Frontal cortex (tissue), 3 donors: ENCODE measurements at regions not wholly inside any gene's neighbourhood (a gene's known extent, or its start where the extent isn't known, plus 50 kb on each side); places are given as distances from the start of the nearest gene placed in this dataset.
"Not testable (repeated sequence)": the region's sequence is repeated elsewhere in the genome, so short reads cannot be mapped to it uniquely, and the experiment has no call there.

Experiments
- DNase-seq, 2 donors: peaks; one replicate each; pipeline ENCODE4 v3.0.0; 2012; ENCODE audit warnings: low spot score in 2 of 2
- FAIRE-seq: peaks from 2 replicates; lab custom pipeline; 2012; peaks lifted over from hg19 to GRCh38; lab: Jason Lieb, UNC
- donor health status: control.
- donor health status: control.
- donor health status: control.

DNA sequence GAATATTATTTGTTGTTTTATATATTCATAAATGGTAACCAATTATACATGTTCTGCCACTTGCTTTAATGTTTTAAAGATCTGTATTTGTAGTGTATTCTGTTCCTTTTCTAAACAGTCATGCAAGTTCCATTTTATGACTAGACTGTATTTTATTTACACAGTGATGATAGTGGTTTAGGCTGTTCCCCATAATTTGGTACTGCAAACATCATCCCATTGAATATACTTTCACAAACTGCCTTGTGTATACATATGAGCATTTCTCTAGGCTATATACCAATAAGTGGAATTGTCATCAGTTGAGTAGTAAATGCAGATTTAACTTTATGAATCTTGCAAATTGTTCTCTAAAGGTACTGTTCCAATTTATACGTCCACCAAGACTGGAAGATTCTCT lies 738.0 kb downstream of the EPHA7 start:
- DNase-seq, result no peak
- FAIRE-seq, result no peak

GRCh38 chr6:92671462-92671861 lies 747.9 kb downstream of the EPHA7 start:
- not testable (repeated sequence) for FAIRE-seq, DNase-seq

GRCh38 chr6:92667843-92668242 lies 751.5 kb downstream of the EPHA7 start:
- FAIRE-seq (no peak), DNase-seq (no peak)

DNA sequence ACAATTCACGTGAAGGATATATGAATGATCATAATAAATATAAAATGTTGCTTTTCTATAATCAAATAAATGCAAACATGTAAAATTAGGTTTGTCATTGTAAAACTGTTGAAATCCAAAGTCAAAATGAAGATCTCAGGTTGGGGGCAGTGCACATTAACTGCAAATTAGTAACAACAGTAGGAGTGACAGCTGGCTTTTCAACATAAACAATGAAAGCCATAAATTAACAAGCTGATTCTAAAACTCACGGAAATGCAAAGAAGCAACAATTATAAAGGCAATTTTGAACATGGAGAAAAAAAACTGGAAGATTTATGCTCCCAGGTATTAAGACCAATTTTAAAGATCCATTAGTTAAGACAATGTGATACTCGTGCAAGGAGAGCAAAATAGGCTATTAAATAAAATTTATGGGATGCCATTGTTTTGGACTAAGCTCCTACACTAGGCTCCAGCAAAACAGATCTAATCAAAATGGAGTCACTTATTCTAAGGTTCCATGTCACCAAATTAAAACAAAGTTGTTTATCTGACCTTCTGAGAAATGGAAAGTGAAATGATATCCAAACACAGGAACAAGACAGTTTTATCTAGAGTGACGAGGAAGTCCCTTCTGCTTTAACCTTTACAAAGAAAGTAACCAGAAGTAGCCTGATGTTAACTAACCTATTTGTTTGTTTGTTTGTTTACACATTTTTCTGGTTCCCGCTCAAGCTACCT lies 770.8 kb downstream of the EPHA7 start:
- FAIRE-seq (no peak), DNase-seq (no peak)

DNA sequence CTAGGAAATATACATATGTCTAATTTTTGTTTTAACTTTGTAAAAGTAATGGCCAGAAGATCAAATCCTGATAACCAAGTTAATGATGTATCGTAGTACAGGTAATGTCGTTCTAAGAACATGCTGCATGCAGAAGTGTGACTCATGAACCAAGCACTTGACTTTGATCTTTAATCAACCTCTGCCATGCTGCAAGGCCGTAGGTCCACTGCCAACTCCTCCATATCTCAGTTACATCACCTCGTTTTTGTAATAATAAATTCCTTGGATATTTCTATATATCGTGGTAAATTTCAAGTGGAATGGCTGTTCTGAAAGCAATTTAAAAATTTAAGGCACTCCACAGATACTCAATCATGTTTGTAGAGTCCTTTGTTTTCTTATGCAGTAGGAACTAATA lies 771.7 kb downstream of the EPHA7 start:
- DNase-seq (no peak), FAIRE-seq (no peak)

DNA sequence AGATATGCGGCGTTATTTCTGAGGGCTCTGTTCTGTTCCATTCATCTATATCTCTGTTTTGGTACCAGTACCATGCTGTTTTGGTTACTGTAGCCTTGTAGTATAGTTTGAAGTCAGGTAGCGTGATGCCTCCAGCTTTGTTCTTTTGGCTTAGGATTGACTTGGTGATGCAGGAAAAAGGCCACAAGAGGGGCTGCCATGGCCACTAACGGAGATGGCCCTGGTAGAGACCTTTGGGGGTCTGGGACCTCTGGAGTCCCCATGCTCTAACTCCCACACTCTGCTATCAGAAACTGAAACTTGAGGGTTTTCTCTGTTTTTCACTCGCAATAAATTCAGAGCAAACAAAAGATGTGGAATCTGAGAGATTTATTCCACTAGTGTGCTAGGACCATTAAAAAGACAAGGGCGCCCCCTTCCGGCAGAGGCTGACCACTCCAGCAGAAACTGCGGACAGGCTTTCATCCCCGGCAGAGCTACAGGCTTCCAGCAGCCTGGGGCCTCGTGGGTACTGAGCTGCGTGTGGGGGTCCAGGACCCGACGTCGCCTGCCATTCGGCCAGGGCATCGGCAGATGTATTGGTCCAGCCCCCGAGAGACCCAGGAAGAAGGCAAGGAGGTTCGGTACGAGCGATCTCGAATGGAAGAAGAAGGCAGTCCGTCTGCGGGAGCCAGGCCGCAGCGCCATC lies 775.1 kb downstream of the EPHA7 start:
- DNase-seq, FAIRE-seq: not testable (repeated sequence)

DNA sequence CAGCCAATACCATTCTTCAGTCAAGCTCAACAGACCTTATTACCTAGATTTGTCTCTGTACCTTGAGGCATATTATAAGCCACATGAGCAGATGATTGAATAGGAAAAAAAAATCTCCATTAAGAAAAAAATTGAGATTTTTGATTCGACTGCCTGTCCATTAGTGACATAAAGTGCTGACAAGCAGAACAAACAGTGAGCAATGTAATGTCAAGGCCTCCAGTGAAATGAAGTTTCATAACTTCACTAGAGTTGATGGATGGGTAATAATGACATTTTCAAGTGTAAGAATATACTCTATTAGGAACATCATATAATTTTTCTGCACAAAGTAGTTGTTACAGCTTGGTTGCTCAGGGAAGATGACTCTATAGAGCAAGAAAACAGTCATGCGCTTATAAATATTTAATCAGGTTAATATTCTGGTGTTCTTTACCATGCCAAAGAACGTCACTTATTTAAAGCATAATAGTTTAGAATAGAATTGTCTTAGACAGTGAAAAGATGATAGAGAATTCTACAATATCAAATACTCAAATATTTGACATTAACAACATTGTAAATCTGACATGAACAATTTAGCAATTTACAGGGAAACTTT lies 783.7 kb downstream of the EPHA7 start:
- FAIRE-seq (no peak), DNase-seq (no peak)

DNA sequence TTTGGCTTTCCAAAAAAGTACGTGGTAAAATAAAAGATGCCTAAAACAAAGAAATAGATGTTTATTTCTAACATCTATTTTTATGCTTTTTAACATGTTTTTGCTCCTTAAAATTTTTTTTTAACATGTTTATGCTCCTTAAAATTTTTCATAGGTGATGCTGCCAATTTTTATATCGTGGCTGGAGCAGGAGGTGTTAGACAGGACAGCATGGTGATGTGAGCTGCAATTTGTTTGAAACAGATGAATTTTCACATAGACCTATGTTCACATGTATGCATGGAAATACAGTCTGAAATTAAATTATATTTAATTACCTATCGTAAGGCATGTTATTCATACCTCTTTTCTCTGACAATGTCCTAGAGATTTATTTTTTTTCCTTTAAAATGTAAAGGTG lies 784.8 kb downstream of the EPHA7 start:
- DNase-seq (no peak), FAIRE-seq (no peak)

DNA sequence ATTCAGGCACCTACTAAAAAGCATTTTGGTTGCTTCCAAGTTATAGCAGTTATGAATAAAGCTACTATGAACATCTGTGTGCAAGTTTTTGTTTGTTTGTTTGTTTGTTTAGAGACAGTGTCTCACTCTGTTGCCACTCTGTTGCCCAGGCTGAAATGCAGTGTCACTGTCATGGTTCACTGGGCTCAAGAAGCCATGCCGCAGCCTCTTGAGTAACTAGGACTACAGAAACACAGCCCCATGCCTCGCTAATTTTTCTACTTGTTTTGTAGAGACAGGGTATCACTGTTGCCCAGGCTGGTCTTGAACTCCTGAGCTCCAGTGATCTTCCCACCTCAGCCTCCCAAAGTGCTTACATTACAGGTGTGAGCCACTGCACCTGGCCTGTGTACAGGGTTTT lies 795.9 kb downstream of the EPHA7 start:
- DNase-seq (no peak), FAIRE-seq (no peak)

DNA sequence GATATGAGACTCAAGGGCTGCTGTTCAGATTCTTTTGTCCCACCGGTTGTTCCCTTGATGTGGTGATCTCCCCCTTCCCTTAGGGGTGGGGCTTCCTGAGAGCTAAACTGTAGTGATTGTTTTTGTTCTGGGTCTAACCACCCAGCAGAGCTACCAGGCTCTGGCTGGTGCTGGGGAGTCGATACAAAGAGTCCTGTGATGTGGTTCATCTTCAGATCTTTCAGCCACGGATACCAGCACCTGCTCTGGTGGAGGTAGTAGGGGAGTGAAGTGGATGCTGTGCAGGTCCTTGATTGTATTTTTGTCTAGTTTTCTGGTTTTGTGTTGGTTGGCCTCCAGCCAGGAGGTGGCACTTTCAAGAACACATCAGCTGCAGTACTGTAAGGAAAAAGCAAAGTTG lies 801.6 kb downstream of the EPHA7 start:
- FAIRE-seq, result no peak
- DNase-seq, result no peak

DNA sequence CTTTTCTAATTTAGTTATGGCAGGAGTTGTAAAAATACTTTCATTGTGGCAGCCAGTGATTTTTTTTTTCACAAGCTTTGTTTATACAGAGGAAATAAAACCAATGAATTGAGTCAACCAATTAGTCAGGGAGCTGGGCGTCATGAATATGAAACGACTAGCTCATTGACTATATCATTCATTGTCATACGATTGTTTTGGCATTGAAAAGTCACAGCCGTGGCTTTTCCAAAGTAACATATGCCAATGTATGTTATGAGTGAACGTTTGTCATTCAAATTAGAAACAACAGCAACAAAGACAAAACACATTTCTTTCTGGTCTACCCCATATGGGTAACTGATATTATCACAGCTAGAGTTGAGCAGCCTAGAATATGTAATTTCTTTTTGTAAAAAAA lies 810.6 kb downstream of the EPHA7 start:
- FAIRE-seq, result no peak

GRCh38 chr6:92593201-92593600 lies 826.2 kb downstream of the EPHA7 start:
- DNase-seq (no peak), FAIRE-seq (no peak)

More for the DNA sequence above, 810.6 kb downstream of the EPHA7 start:
- DNase-seq, result no peak

DNA sequence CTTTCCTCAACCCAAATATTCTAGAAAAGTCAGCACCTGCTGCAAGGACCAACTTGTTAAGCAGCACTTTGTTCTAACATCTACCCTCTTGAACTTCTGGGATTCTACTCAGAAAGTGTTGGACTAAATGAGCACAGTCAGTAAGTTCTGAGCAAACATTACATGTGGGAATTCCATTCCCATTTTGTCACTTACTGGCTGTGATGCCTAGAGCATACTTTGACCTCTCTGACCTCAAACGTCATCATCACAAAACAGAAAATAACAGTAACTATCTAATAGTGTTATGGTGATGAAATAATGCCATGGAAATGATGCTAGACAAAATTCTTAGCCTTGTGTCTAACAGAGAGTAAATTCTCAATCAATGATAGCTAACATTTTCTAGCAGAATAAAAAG lies 829.4 kb downstream of the EPHA7 start:
- FAIRE-seq (no peak), DNase-seq (no peak)

DNA sequence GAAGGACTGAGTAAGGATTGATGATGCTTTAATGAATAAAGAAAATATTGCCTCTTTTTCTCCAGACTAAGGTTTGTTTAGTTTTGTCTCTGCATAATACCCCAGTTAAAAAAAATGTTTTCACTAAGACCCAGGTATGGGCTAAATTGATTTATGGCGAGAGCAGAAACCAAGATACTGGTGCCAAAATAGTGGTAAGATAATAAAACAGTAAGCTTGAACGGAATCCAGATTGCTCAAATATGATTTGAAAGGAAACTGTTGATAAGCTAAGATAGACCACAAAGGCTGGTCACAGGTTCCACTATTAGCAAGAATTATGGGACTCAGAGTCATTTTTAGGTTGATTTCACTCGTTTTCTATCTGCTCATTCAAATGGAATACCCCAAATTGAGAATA lies 831.2 kb downstream of the EPHA7 start:
- FAIRE-seq (no peak), DNase-seq (no peak)

DNA sequence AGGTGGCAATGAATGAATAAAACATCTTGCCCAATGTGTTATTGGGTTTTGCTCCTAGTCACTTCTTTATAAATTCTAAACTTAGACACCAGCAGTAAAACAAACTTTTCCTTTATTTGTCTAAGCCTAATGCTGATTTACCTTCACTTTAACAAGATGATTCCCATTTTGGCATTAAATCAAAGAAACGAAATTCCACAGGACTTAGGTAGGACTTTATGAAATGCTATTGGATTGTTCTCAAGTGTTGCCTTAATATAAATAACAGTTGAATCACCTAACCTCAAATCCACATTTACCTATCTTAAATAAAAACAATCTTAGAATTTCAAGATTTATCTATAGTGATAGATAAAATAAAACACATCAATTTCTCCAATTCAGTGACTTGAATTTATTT lies 831.8 kb downstream of the EPHA7 start:
- no peak for DNase-seq
- FAIRE-seq, result no peak

- DNase-seq (no peak), FAIRE-seq (no peak)
These were observed 833.0 kb downstream of the EPHA7 start for GRCh38 chr6:92586236-92586977.

GRCh38 chr6:92582211-92582610 lies 837.1 kb downstream of the EPHA7 start:
- FAIRE-seq, result no peak
- DNase-seq, result no peak

GRCh38 chr6:92577077-92577719 lies 842.2 kb downstream of the EPHA7 start:
- DNase-seq, result no peak
- no peak for FAIRE-seq

- DNase-seq (no peak), FAIRE-seq (no peak)
These were observed 850.8 kb downstream of the EPHA7 start for GRCh38 chr6:92568541-92568940.

DNA sequence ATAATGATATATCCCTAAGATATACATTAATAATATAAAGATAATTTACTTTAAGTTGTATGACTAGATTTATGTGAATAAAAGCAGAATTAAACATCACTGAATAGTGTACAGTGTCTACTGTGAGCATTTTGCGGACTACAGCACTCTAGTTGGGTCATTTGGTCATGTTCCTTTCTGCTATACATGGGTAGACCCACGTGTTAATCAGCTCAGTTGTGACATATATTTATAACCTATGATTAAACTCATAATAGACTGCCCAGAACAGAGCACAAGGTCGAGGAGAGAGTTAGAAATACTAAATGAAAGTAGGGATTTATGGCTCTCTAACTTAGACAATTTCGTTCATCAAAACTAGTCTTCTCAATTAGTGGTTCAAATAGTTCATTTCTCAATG lies 852.7 kb downstream of the EPHA7 start:
- DNase-seq, result no peak
- no peak for FAIRE-seq
